Activated CD4-positive, CD25-positive, alpha-beta regulatory T cell treated with anti-CD3 and anti-CD28 coated beads, Interleukin-2, amount 50 U/mL, for 24 hours (primary cell): ENCODE measurements at regions not wholly inside any gene's neighbourhood (a gene's known extent, or its start where the extent isn't known, plus 50 kb on each side); places are given as distances from the start of the nearest gene placed in this dataset.

Source experiments
- ATAC-seq, 2 donors: fragments of 150-1000 bp; cut with Tn5 transposase; one replicate each; pipeline ENCODE4 v1.10.0; 2021; ENCODE audit warnings: mild to moderate bottlenecking in 1 of 2, moderate library complexity in 1 of 2

DNA sequence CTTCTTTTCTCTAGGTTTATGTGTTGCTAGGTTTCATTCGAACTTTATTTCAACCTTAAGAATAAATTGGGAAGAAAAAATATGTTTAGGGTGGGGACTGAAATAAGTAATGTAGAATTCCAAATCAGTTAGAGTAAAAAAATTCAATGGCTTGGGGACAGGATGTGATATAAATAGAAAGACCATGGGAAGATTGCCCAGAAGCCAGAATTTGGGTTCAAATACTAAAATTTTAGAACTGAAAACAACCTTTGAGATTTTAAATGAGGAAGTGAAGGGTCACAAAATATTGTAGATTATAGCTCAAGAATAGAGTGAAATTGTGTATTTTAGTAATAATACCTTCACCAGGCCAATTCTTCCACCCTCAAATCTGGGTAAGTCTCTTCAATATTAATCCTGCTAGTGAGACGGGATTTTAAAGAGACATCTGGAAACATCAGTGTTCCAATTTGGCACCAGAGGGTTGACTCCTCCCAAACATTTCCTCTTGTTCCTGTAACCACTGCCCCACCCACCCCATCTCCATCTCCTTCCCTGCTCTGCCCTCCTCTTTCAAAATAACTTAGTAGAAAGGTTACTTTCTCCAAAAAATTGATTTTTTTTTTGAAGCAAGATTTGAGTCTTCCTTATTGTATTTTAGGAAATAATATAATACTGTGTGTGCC, 51.3 kb upstream of the FAM3C start:
- ATAC-seq, result no peak

GRCh38 chr7:121446526-121446925, 50.4 kb upstream of the FAM3C start:
- no peak for ATAC-seq
